SKM-1 treated with dmso at 0.1 percent for 144 hours (cell line): ENCODE measurements at regions not wholly inside any gene's neighbourhood (a gene's known extent, or its start where the extent isn't known, plus 50 kb on each side); places are given as distances from the start of the nearest gene placed in this dataset.
"Not testable (repeated sequence)": the region's sequence is repeated elsewhere in the genome, so short reads cannot be mapped to it uniquely, and the experiment has no call there.

Source experiments
- DNase-seq: peaks from one replicate; lab custom pipeline; 2025; ENCODE audit not compliant: unreplicated experiment; lab: John Stamatoyannopoulos, UW

- DNase-seq, result no peak
Observed at GRCh38 chr20:19834287-19834686, 76.2 kb downstream of the RIN2 start.

- DNase-seq, result no peak
Observed at GRCh38 chr20:19834783-19835182, 76.7 kb downstream of the RIN2 start.

- no peak for DNase-seq
Observed at GRCh38 chr20:19835533-19836222, 77.6 kb downstream of the RIN2 start.

- DNase-seq, result no peak
Observed at GRCh38 chr20:19838468-19838867, 80.4 kb downstream of the RIN2 start.

GRCh38 chr20:19839053-19839452, 81.0 kb downstream of the RIN2 start:
- DNase-seq, result no peak

GRCh38 chr20:19840111-19840710, 82.2 kb downstream of the RIN2 start:
- no peak for DNase-seq

DNA sequence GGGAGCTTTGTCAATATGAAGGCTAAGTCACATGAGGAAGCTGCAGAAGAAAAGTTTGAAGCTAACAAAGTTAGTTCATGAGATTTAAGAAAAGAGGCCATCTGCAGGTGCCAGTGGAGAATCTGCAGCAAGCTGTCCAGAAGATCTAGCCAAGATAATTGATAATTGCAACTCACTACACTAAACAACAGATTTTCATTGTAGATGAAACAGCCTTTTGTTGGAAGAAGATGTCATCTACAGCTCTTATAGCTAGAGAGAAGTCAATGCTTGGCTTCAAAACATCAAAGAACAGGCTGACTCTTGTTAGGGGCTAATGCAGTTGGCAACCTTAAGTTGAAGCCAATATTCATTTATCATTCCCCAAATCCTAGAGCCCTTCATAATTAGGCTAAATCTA, 83.7 kb downstream of the RIN2 start:
- no peak for DNase-seq

GRCh38 chr20:19844850-19845249, 86.8 kb downstream of the RIN2 start:
- DNase-seq, result not testable (repeated sequence)

GRCh38 chr20:19847383-19847782, 89.3 kb downstream of the RIN2 start:
- DNase-seq, result no peak

GRCh38 chr20:19849341-19850197, 91.5 kb downstream of the RIN2 start:
- DNase-seq, result no peak

DNA sequence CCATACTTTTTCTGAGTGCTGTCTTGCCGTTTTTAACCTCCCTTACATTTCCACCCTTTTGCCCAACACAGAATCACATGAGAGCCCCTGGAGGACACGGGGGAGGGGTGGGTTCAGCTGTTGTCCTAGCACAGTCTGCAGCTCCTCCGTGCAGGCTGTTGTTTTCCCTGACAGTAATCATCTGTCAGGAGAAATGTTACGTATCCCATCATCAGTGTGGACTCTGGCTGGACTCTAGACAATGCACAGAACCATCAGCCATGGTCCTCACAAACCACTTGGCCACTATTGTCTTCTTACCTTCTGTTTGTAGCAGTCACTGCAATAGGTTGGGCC, 92.1 kb downstream of the RIN2 start:
- DNase-seq, result no peak

DNA sequence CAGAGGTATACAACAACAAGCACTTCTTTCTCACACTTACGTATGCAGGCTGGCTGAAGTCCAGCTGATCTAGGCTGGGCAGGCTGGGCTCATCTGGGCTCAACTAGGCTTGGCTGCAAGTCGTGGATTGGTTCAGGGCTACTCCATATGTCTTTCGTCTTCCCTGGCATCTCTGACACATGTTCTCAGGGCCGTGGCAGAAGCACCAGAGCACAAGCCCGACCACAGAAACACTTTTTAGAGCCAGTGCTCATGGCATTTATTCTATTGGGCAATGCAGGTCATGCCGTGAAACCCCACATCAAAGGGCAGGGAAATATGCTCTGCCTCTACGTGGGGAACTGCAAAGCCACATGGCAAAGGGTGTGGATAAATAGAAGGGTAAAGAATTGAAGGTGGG, 93.8 kb downstream of the RIN2 start:
- no peak for DNase-seq

- DNase-seq, result no peak
Observed at GRCh38 chr20:19855416-19855815, 97.4 kb downstream of the RIN2 start.

- no peak for DNase-seq
Observed at GRCh38 chr20:19858466-19859371, 100.7 kb downstream of the RIN2 start.

GRCh38 chr20:19859444-19859843, 101.4 kb downstream of the RIN2 start:
- no peak for DNase-seq

- no peak for DNase-seq
Observed at GRCh38 chr20:19860737-19861136, 102.7 kb downstream of the RIN2 start.

GRCh38 chr20:19861147-19861759, 103.2 kb downstream of the RIN2 start:
- no peak for DNase-seq

- DNase-seq, result no peak
Observed at GRCh38 chr20:19864130-19864529, 106.1 kb downstream of the RIN2 start.

- DNase-seq, result no peak
Observed at GRCh38 chr20:19866070-19866469, 108.0 kb downstream of the RIN2 start.

GRCh38 chr20:19867074-19867473, 109.0 kb downstream of the RIN2 start:
- no peak for DNase-seq

- peak; percentile 88 for DNase-seq
Observed at GRCh38 chr20:19867940-19868371, 109.9 kb downstream of the RIN2 start.
